SJCRH30 (cell line): ENCODE measurements at regions not wholly inside any gene's neighbourhood (a gene's known extent, or its start where the extent isn't known, plus 50 kb on each side); places are given as distances from the start of the nearest gene placed in this dataset.

ENCODE experiments used
- DNase-seq, 2 experiments: peaks; one replicate each; pipeline ENCODE4 v3.0.0-alpha.2; 2015 to 2020
- H3K27ac ChIP-seq: fragments of 250-450 bp; sonication (Bioruptor Pico); 2 replicates; pipeline ENCODE4 v1.5.1; 2020; ENCODE audit warnings: mild to moderate bottlenecking, moderate library complexity
- H3K27me3 ChIP-seq: fragments of 250-450 bp; sonication (Bioruptor Pico); 2 replicates; pipeline ENCODE4 v1.5.1; 2020; ENCODE audit warnings: mild to moderate bottlenecking, moderate library complexity
- H3K36me3 ChIP-seq: fragments of 250-450 bp; sonication (Bioruptor Pico); 2 replicates; pipeline ENCODE4 v1.5.1; 2020; ENCODE audit warnings: mild to moderate bottlenecking, moderate library complexity
- H3K4me1 ChIP-seq: fragments of 250-450 bp; sonication (Bioruptor Pico); 2 replicates; pipeline ENCODE4 v1.5.1; 2020; ENCODE audit warnings: mild to moderate bottlenecking, moderate library complexity
- H3K4me3 ChIP-seq: fragments of 250-450 bp; sonication (Bioruptor Pico); 2 replicates; pipeline ENCODE4 v1.5.1; 2020; ENCODE audit warnings: mild to moderate bottlenecking, moderate library complexity
- H3K9me3 ChIP-seq: fragments of 250-450 bp; sonication (Bioruptor Pico); replicated peaks from 2 replicates; pipeline ENCODE4 v1.5.1; 2020; ENCODE audit warnings: mild to moderate bottlenecking, moderate library complexity

DNA sequence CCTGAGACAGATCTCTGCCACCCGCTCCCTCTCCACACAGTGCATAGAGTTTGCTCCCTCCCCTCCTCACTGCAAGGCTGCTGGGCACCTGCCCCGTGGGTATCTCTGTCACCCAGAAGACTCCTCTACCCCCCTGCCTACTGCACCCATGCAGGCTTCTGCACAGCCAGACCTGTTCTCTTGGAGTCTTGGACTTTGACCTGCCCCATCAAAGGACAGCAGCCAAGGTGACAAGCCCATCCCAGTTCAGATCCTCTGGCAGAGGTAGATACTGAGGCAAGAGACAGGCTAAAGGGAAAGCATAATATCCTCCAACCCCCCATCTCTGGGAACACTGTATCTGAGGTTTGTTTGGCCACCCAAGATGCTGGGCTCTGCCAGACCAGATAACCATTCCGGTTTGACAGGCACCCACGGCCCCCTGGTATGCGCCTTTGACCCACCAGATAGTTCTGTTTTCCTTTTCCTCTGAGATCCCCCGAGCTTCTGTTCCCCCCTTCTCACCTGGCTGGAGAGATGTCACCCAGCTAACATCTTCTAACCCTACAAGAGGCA, 239.6 kb downstream of the SOX9 start:
- no peaks in the 10 kb centered on the region for H3K4me1 ChIP-seq
- no peak overlapping the region for H3K27ac ChIP-seq

DNA sequence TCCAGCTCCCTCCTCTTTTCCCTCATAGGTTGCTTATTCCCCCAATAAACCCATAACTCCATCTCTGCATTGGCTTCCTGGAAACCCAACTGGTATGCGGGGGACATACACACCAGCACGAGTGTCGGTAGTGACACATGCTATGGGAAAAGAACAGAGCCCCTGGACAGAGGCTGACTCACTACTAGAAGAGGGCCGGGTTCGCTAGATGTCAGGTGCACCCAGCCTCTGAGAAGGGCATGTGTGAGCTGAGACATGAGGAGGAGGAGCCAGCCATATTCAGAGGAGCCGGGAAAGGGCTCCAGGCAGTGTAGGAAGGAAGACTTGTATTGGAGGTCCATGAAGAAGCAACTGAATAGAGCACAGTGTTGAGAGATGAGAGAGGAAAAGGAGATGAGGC, 241.1 kb downstream of the SOX9 start:
- Histone ChIP-seq H3K4me3 (no peak overlapping the region), H3K36me3 (no peaks in the 10 kb centered on the region), H3K27me3 (no peaks in the 10 kb centered on the region), H3K27ac (no peak overlapping the region), H3K4me1 (peaks cover 9% of the 10 kb centered on the region), H3K9me3 (no peaks in the 10 kb centered on the region)
- no peak for DNase-seq

More for the DNA sequence above, 239.6 kb downstream of the SOX9 start:
- H3K4me3 ChIP-seq, result no peak overlapping the region
- H3K27me3 ChIP-seq, result no peaks in the 10 kb centered on the region
- H3K36me3 ChIP-seq, result no peaks in the 10 kb centered on the region
- no peak for DNase-seq
- H3K9me3 ChIP-seq, result no peaks in the 10 kb centered on the region

DNA sequence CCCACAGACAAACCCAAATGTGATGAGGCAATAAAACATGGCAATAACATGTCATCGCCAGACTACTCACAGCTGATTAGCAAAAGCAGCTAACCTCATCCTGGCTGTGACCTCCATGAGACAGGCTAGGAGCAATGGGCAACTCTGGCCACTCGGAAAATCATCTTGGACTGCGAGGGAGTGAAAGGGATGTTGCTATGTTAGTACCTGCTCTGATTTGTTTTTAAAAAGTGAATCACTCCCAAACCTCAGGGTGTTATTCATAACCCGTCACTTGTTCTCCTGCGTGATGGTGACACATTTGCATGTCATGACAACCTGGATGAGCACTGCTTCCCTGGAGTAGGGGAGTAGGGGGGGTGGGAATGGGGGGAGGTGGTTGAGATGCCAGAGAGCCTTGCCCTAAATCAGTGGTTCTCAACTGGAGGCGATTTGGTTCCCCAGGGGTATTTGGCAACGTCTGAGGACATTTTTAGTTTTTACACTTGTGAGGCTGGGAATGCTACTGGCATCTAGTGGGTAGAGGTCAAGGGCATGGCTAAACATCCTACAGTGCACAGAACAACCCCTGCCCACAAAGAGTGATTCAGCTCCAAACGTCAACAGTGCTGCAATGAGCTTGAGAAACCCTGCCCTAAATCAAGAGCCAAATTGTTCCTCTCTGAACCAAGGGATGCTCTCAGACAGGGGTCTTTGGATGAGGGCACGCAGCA, 241.7 kb downstream of the SOX9 start:
- Histone ChIP-seq H3K36me3 (no peaks in the 10 kb centered on the region), H3K4me3 (no peak overlapping the region), H3K9me3 (no peaks in the 10 kb centered on the region), H3K27ac (no peak overlapping the region), H3K4me1 (peaks cover 9% of the 10 kb centered on the region), H3K27me3 (no peaks in the 10 kb centered on the region)
- no peak for DNase-seq

DNA sequence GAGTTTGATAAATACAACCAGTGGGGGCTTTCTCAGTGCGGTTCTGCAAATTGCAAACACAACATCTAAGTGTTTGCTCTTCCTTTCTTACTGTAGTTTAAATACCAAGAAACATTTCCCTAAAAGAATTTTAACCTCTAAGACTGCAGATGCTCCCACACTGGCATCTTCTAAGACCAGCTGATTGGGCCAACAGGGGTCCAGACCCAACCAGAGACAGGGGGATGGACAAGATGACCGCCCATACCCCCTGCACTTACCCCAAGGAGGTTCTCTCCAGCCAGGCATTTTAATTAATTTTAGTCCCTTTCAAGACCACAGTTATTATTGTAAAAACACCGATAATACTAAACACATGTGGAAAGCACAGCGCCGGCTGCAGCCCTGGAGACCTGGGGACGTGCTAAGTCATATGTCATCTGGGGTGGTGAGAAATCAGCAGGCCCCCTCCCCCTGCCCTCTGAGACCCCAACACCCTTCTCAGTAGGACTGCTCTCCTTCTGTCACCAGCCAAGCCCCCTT, 242.3 kb downstream of the SOX9 start:
- Histone ChIP-seq H3K4me1 (peaks cover 9% of the 10 kb centered on the region), H3K36me3 (no peaks in the 10 kb centered on the region), H3K27me3 (no peaks in the 10 kb centered on the region), H3K4me3 (no peak overlapping the region), H3K9me3 (no peaks in the 10 kb centered on the region), H3K27ac (no peak overlapping the region)
- no peak for DNase-seq

DNA sequence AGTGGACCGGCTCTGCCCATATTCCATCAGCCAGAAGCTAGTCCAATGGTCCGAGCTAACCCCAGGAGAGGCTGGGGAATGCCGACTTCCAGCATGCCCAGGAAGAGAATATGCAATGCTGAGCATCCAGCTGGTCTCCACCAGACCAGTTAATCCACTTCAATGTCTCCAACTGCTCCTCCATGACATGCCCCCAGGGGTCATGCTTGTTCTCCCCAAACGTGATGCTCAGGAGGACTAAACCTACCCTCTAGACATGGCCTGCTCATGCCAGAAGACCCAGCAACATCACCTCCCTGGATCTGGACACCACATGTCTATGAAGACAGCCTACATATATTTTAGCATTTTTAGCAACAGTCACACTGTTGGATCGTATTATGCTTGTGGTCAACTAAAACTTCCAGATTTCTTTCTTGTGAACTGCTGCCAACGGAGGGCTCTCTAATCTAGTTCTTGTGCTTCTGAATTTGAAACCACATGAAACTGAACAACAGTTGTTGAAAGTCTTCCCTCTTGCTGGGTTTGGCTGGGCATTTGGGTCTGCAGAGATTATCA, 245.1 kb downstream of the SOX9 start:
- no peaks in the 10 kb centered on the region for H3K27me3 ChIP-seq
- no peaks in the 10 kb centered on the region for H3K9me3 ChIP-seq
- H3K4me1 ChIP-seq, result peaks cover 9% of the 10 kb centered on the region
- no peak overlapping the region for H3K27ac ChIP-seq
- H3K36me3 ChIP-seq, result no peaks in the 10 kb centered on the region
- DNase-seq, result peak; percentile 38 to 47
- no peak overlapping the region for H3K4me3 ChIP-seq

DNA sequence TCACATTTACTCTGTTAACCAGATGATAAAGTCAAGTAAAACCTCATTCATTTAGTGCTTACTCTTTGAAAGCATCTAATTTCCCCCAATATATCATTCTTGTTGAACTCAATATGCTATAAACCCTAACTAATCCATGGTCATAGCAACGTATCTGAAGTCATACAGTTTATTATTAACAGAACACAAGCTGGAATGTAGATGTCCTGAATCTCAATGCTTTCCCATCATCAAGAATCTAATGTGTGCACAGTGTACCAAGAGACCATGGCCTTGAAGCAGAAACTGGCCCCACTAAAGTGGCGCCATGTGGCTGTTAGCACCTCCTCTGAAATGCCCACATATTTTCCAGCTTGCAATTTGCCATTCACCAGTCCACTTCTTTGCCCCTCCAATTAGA, 245.8 kb downstream of the SOX9 start:
- no peak overlapping the region for H3K4me3 ChIP-seq
- no peaks in the 10 kb centered on the region for H3K36me3 ChIP-seq
- H3K27ac ChIP-seq, result no peak overlapping the region
- DNase-seq, result no peak
- no peaks in the 10 kb centered on the region for H3K27me3 ChIP-seq
- H3K4me1 ChIP-seq, result peaks cover 9% of the 10 kb centered on the region
- H3K9me3 ChIP-seq, result no peaks in the 10 kb centered on the region

DNA sequence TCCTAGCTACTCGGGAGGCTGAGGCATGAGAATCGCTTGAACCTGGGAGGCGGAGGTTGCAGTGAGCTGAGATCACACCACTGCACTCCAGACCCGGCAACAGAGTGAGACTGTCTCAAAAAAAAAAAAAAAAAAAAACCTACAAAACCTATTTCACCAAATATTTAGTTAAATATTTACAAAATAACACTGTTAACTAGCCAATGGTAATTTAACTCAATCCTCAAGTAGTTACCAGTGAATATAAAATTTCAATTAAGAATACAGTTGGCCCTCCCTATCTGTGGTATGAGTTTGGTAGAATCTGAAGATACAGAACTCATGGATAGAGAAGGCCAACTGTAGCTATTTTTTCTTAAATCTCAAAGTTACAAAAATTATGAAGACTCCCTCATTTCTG, 247.4 kb downstream of the SOX9 start:
- no peaks in the 10 kb centered on the region for H3K36me3 ChIP-seq
- no peaks in the 10 kb centered on the region for H3K9me3 ChIP-seq
- no peak overlapping the region for H3K4me3 ChIP-seq
- no peak overlapping the region for H3K27ac ChIP-seq
- no peaks in the 10 kb centered on the region for H3K27me3 ChIP-seq
- no peak for DNase-seq
- peaks cover 9% of the 10 kb centered on the region for H3K4me1 ChIP-seq

DNA sequence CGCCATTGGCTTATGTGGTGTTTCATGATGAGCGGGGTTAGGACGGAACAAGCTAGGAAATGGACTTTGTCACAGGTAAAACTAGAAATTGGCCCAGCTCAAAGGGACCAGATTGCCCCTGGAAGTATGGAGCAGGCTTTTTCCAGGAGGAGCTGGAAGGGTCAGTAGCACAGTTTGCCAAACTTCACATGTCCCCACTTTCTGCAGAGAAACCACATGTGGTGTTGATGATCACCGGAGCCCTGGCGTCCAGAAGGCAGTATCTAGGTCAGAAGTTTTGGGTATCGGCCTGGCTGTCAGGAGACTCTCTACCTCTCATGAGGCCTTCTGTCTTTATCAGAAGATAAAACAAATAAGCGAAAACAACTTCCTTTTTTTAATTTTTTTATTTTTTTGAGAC, 248.5 kb downstream of the SOX9 start:
- Histone ChIP-seq H3K9me3 (no peaks in the 10 kb centered on the region), H3K4me1 (peaks cover 20% of the 10 kb centered on the region)
- DNase-seq, result no peak

DNA sequence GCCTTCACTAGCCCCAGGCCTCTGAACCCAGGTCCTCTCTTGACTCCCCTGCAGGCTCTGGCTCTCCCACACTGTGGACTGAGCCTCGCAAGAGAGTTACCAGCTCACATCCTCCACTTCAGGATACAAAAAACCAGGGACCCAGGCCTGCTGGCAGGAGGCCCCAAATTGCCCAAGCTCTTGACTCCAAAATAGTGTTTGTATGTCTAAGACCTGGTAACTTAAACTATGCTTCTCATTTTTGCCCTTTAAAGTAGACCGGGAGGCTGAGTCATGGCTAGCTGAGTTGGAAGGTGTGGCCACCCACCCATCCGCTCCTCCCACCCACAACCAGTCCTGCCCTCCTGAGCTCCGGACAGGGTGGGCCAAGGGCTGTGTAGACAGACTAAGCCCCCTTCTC, 250.0 kb downstream of the SOX9 start:
- DNase-seq, result no peak
- Histone ChIP-seq H3K36me3 (no peaks in the 10 kb centered on the region), H3K27ac (no peak overlapping the region), H3K4me1 (peaks cover 23% of the 10 kb centered on the region), H3K9me3 (no peaks in the 10 kb centered on the region), H3K4me3 (no peak overlapping the region), H3K27me3 (no peaks in the 10 kb centered on the region)

More for the DNA sequence above, 248.5 kb downstream of the SOX9 start:
- Histone ChIP-seq H3K27ac (no peak overlapping the region), H3K27me3 (no peaks in the 10 kb centered on the region), H3K36me3 (no peaks in the 10 kb centered on the region), H3K4me3 (no peak overlapping the region)

- no peak overlapping the region for H3K4me3 ChIP-seq
- H3K9me3 ChIP-seq, result no peaks in the 10 kb centered on the region
- no peaks in the 10 kb centered on the region for H3K36me3 ChIP-seq
- peaks cover 17% of the 10 kb centered on the region for H3K4me1 ChIP-seq
- no peak for DNase-seq
- no peaks in the 10 kb centered on the region for H3K27me3 ChIP-seq
- no peak overlapping the region for H3K27ac ChIP-seq
Observed at GRCh38 chr17:72372185-72372584, 251.4 kb downstream of the SOX9 start.

- DNase-seq, result peak; percentile 90 to 95
- Histone ChIP-seq H3K9me3 (no peaks in the 10 kb centered on the region), H3K27ac (peak overlapping the region; percentile 34; the same call in 1 of the 2 replicates), H3K4me3 (no peak overlapping the region), H3K27me3 (no peaks in the 10 kb centered on the region), H3K4me1 (peaks cover 17% of the 10 kb centered on the region), H3K36me3 (no peaks in the 10 kb centered on the region)
Observed at GRCh38 chr17:72373910-72374741, 253.3 kb downstream of the SOX9 start.

DNA sequence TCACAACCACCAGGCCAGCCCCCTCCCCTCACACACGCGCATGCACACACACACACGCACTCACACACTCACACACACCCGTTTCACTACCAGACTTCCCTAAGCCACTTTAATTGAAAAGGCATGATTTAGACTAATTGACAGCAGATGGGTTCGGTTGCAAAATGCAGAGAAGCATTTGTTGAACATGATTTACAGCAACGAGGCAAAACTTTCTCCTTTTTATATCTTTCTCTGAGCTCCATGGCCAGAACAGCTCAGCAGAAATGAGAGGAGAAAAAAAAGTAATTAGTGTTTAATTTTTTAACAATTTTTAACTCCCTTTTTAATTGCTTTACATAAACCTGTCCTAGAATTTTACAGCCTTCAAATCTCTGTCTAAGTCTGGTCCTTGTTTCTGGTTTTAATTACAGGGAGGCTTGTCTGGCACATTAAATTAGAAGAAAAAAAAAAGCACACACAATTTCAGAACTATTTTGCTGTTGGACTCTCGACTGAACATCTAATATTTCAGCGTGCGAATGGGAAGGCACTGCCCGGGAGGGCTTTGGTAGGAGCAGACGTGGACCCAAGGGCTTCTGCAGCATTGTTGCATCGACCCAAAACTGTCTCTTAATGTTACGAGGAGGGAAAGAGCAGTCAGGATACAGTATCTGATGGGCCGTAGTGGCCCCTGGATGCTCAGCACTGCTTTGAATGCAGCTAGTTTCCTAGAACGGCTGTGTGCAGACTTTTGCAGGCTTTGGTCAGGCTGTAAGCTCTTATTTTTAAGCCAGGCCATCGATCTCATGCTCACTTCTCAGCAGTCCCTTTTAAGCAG, 255.9 kb downstream of the SOX9 start:
- no peak for DNase-seq
- Histone ChIP-seq H3K27ac (no peak overlapping the region), H3K9me3 (no peaks in the 10 kb centered on the region), H3K36me3 (no peaks in the 10 kb centered on the region), H3K4me1 (peaks cover 21% of the 10 kb centered on the region), H3K27me3 (no peaks in the 10 kb centered on the region), H3K4me3 (no peak overlapping the region)

DNA sequence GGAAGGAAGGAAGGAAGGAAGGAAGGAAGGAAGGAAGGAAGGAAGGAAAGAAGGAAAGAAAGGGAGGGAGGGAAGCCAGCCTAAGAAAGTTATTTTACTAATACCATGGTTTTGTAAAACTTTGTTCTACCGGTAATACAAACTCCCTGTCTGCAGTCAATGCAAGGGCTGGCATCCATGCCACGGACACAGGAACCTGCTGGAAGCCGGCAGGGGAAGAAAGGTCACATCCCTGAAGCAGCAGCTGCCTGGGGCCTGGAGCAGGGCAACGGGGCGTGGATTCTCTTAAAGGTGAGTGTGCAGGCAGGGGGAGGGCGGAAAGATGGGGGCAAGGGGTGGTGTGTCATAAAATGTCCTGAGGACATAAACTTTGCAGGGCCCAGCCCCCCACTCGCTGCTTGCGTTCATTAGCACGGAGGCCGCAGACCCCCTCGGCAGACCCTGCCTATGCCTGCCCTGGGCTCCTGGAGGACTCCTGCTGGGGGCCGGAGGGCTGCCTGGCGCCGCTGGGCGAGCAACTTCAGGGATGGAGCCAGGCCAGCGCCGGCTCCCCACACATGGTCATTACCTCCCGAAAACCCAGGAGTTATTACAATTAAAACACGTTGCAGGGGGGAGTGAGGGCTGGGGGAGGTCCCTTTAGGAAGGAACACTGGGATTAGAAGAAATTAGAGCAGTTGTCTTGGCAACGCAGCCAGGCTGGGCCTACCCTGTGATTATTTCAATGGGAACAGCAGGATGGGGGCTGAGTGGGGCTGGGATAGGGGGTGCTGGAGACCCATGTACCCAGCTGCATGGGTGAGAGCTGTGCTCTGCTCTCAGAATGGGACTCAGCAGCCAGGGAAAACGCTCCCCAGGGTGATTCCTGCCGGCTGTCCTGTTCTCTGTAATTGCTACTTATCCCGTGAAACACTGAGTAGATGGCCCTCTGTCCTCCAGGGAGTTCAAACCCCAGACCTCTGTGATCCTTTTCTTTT, 257.9 kb downstream of the SOX9 start:
- Histone ChIP-seq H3K9me3 (no peaks in the 10 kb centered on the region), H3K27me3 (no peaks in the 10 kb centered on the region), H3K27ac (no peak overlapping the region), H3K4me1 (peaks cover 34% of the 10 kb centered on the region), H3K4me3 (no peak overlapping the region), H3K36me3 (no peaks in the 10 kb centered on the region)
- DNase-seq, result no peak
